HL-60 (cell line): ENCODE measurements at regions not wholly inside any gene's neighbourhood (a gene's known extent, or its start where the extent isn't known, plus 50 kb on each side); places are given as distances from the start of the nearest gene placed in this dataset.
"Not testable (repeated sequence)": the region's sequence is repeated elsewhere in the genome, so short reads cannot be mapped to it uniquely, and the experiment has no call there.

ENCODE experiments used
- DNase-seq, 2 experiments: peaks; one replicate each; pipeline ENCODE4 v3.0.0-alpha.2; 2010 to 2020; ENCODE audit warnings: low read depth in 1 of 2, low spot score in 1 of 2
- H3K27ac ChIP-seq: fragments of 250-450 bp; sonication (Bioruptor Pico); replicated peaks from 2 replicates; pipeline ENCODE4 v1.5.1; 2020; ENCODE audit warnings: mild to moderate bottlenecking, moderate library complexity
- H3K27me3 ChIP-seq: fragments of 250-450 bp; sonication (Bioruptor Pico); 2 replicates; pipeline ENCODE4 v1.5.1; 2021; ENCODE audit warnings: mild to moderate bottlenecking, moderate library complexity; ENCODE audit not compliant: insufficient read depth, poor library complexity, severe bottlenecking
- H3K4me3 ChIP-seq: replicated peaks from 2 replicates; pipeline ENCODE4 v1.5.1; 2011; ENCODE audit warnings: mild to moderate bottlenecking, control low read depth, low read length; ENCODE audit not compliant: insufficient read depth
- CTCF ChIP-seq: IDR thresholded peaks from one replicate; pipeline ENCODE4 v1.5.1; 2011; ENCODE audit warnings: low read length, control low read depth, inconsistent platforms; ENCODE audit not compliant: insufficient read depth
- GABPA ChIP-seq: IDR thresholded peaks from 2 replicates; pipeline ENCODE4 v1.6.1; 2012; ENCODE audit warnings: low read depth
- POLR2AphosphoS5 ChIP-seq: IDR thresholded peaks from 2 replicates; pipeline ENCODE4 v1.6.1; 2012; ENCODE audit warnings: low read depth
- REST ChIP-seq: IDR thresholded peaks from 2 replicates; pipeline ENCODE4 v1.6.1; 2012; ENCODE audit warnings: low read depth; ENCODE audit not compliant: insufficient replicate concordance
- SPI1 ChIP-seq: IDR thresholded peaks from 2 replicates; pipeline ENCODE4 v1.6.1; 2012; ENCODE audit warnings: low read depth, mild to moderate bottlenecking, borderline replicate concordance

DNA sequence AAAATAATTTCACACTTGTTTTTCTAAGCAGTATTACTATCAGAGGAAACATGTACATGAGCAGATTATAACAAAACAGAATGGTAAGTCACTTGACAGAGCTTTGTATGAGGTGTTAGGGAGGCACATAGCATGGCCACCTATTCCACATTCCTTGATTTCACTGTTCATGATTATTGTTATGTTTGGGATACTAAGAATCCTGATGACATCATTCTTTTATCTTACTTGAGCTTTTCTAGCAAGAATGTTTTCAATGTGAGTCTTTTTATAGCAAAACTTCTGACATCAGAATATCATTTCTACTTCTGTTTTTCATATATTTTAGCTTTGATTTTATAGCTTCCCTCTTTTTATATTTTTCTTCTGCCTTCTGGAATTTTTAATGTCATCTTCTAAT lies 208.2 kb downstream of the DMRTA1 start:
- no peaks in the 10 kb centered on the region for H3K27me3 ChIP-seq
- H3K27ac ChIP-seq = no peak overlapping the region
- H3K4me3 ChIP-seq = no peak overlapping the region
- TF ChIP-seq REST = no peak
- TF ChIP-seq POLR2AphosphoS5 = no peak
- TF ChIP-seq SPI1 = no peak
- TF ChIP-seq GABPA = no peak
- no peak for TF ChIP-seq CTCF
- no peak for DNase-seq

DNA sequence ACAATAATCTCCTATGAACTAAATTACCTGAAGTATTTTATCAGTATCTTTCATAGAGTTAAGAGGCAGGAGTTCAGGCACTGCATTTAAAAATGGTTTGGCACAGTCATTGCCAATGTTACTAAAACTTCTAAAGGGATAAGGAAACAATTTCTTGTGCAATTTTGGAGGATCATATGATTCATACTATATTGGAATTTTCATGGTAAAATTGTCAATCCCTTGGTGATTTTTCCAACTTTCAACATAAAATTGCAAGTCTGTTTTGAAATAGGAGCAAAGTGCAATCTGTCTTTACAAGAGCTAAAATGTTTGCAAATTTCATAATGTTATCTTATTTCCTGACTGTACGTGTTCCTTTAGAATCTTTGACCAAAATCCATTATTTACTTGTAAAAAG lies 211.1 kb downstream of the DMRTA1 start:
- DNase-seq = no peak
- H3K27me3 ChIP-seq = no peaks in the 10 kb centered on the region
- no peak overlapping the region for H3K27ac ChIP-seq
- TF ChIP-seq REST = no peak
- TF ChIP-seq POLR2AphosphoS5 = no peak
- no peak for TF ChIP-seq GABPA
- no peak for TF ChIP-seq CTCF
- TF ChIP-seq SPI1 = no peak
- no peak overlapping the region for H3K4me3 ChIP-seq

DNA sequence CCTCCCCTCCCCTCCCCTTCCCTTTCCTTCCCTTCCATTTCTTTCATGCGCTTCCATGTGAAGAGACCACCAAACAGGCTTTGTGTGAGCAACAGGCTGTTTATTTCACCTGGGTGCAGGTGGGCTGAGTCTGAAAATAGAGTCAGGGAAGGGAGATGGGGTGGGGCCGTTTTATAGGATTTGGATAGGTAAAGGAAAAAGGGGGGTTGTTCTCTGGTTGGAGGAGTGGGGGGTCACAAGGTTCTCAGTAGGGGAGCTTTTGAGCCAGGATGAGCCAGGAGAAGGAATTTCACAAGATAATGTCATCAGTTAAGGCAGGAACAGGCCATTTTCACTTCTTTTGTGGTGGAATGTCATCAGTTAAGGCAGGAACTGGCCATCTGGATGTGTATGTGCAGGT lies 211.9 kb downstream of the DMRTA1 start:
- H3K4me3 ChIP-seq, DNase-seq, H3K27me3 ChIP-seq, H3K27ac ChIP-seq: not testable (repeated sequence)

DNA sequence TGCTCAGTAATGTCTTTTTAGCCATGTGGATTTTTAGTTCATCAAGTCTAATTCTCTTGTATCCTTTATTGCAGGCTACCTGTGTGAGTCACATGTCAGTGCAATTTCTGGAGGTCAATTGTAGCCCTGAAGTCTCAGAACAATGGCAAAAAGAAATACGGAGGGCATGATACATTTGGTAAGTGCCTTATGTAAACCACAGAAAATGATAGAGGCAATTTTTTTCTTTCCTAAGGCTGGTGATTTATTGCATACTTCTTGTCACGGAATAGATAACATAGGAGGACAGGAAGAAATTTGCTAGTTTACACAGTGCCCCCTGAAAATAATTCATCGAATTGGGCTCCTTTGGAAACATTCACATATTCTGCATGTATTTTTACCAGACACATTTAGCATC lies 235.9 kb downstream of the DMRTA1 start:
- H3K27ac ChIP-seq = no peak overlapping the region
- DNase-seq = no peak
- no peak overlapping the region for H3K4me3 ChIP-seq
- no peaks in the 10 kb centered on the region for H3K27me3 ChIP-seq
- TF ChIP-seq SPI1 = no peak
- no peak for TF ChIP-seq GABPA
- TF ChIP-seq CTCF = no peak
- TF ChIP-seq REST = no peak
- TF ChIP-seq POLR2AphosphoS5 = no peak
